ENCODE measurements at regions not wholly inside any gene's neighbourhood (a gene's known extent, or its start where the extent isn't known, plus 50 kb on each side); places are given as distances from the start of the nearest gene placed in this dataset.
A peak's percentile ranks its signal among the peaks of the same experiment; 100 is the strongest.

DNA sequence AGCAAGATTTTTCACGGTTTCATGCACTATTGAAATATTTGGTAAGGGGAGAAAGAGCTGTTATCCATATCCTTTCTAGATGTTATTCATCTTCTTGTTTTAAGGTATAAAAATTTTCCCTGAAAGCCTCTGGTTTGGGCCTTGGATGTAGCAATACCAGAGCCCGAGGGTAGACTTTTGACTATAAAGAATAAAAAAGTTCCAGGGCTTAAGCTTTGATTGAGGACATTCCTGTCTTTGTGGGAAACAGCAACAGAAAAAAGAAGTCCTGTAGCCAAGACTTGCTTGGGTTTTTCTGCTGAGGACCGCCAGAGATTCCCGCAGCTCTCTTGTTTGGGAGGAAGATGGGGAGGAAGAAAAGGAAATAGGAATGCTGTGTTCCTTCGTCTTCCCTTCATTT lies 440.0 kb upstream of the WWC1 start:
- H3K4me3 ChIP-seq (ENCODE audit: insufficient read depth, low read length): no peak overlapping the region
- no peaks in the 10 kb centered on the region for H3K79me2 ChIP-seq (ENCODE audit: insufficient read depth, low read length)
- no peak overlapping the region for H3K4me2 ChIP-seq (ENCODE audit: insufficient read depth, low read length)
- H3K4me1 ChIP-seq (ENCODE audit: insufficient read depth, low read length): peaks cover 13% of the 10 kb centered on the region
- no peaks in the 10 kb centered on the region for H3K36me3 ChIP-seq (ENCODE audit: insufficient read depth, low read length)
- H3K9me3 ChIP-seq (ENCODE audit: low read depth, low read length): no peaks in the 10 kb centered on the region
- TF ChIP-seq, protein P1, sequence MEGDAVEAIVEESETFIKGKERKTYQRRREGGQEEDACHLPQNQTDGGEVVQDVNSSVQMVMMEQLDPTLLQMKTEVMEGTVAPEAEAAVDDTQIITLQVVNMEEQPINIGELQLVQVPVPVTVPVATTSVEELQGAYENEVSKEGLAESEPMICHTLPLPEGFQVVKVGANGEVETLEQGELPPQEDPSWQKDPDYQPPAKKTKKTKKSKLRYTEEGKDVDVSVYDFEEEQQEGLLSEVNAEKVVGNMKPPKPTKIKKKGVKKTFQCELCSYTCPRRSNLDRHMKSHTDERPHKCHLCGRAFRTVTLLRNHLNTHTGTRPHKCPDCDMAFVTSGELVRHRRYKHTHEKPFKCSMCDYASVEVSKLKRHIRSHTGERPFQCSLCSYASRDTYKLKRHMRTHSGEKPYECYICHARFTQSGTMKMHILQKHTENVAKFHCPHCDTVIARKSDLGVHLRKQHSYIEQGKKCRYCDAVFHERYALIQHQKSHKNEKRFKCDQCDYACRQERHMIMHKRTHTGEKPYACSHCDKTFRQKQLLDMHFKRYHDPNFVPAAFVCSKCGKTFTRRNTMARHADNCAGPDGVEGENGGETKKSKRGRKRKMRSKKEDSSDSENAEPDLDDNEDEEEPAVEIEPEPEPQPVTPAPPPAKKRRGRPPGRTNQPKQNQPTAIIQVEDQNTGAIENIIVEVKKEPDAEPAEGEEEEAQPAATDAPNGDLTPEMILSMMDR (IDR thresholded peaks at IDR 0.05; ENCODE audit: extremely low read depth, low read depth, low read length): no peak
- no peak overlapping the region for H2AFZ ChIP-seq (ENCODE audit: low read length)
- H3K27me3 ChIP-seq (ENCODE audit: insufficient read depth, low read length): no peaks in the 10 kb centered on the region
- no peak overlapping the region for H3K27ac ChIP-seq (ENCODE audit: low read depth, low read length)
- no peaks in the 10 kb centered on the region for H4K20me1 ChIP-seq (ENCODE audit: insufficient read depth, low read length)
- no peak for DNase-seq (ENCODE audit: insufficient read length, low spot score, missing footprints)

DNA sequence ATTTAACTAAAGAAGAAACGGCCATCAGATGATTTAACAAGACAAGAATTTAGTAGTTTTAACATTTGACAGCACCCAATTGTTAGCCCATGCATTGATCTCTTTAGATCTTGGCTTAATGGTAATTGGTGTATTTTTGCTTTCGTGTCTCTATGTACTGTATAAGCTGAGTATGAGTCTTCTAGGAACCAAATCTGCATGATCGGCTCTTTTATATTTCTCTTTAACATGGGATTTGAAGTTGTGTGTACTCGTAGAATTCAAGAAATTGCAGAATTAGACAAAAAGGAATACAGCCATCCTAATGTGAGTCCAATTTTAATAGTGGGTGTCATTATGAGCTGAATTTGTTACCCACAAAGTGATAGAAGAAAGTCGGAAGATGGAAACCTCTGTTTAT lies 438.9 kb upstream of the WWC1 start:
- no peaks in the 10 kb centered on the region for H3K36me3 ChIP-seq (ENCODE audit: insufficient read depth, low read length)
- no peaks in the 10 kb centered on the region for H3K9me3 ChIP-seq (ENCODE audit: low read depth, low read length)
- no peaks in the 10 kb centered on the region for H3K79me2 ChIP-seq (ENCODE audit: insufficient read depth, low read length)
- no peaks in the 10 kb centered on the region for H3K27me3 ChIP-seq (ENCODE audit: insufficient read depth, low read length)
- no peak overlapping the region for H2AFZ ChIP-seq (ENCODE audit: low read length)
- H3K27ac ChIP-seq (ENCODE audit: low read depth, low read length): no peak overlapping the region
- no peak overlapping the region for H3K4me3 ChIP-seq (ENCODE audit: insufficient read depth, low read length)
- DNase-seq (ENCODE audit: insufficient read length, low spot score, missing footprints): no peak
- H4K20me1 ChIP-seq (ENCODE audit: insufficient read depth, low read length): no peaks in the 10 kb centered on the region
- peaks cover 13% of the 10 kb centered on the region for H3K4me1 ChIP-seq (ENCODE audit: insufficient read depth, low read length)
- H3K4me2 ChIP-seq (ENCODE audit: insufficient read depth, low read length): no peak overlapping the region
- TF ChIP-seq, protein P1 (IDR thresholded peaks at IDR 0.05; ENCODE audit: extremely low read depth, low read depth, low read length): no peak

DNA sequence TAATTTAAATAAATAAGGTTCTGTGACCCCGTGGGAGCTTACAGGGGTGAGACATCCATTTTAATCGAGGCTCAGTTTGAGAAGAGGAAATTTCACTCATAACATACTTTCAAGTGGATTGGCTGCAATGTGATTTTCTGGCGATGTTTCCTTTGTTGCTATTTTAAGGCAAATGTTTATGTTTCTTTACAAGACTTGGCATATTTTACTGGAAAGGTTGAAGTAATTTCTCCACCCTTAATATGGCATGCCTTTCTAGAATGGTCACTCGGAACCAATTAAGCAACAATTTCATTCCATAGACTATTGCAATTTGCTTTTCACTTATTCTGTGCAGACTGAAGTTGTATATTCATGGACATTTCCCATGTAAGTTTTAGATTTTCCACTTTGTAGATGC lies 438.0 kb upstream of the WWC1 start:
- TF ChIP-seq, protein P1 (IDR thresholded peaks at IDR 0.05; ENCODE audit: extremely low read depth, low read depth, low read length): no peak
- Histone ChIP-seq H3K27ac (ENCODE audit: low read depth, low read length) (no peak overlapping the region), H3K4me2 (ENCODE audit: insufficient read depth, low read length) (peak overlapping the region; percentile 34)

DNA sequence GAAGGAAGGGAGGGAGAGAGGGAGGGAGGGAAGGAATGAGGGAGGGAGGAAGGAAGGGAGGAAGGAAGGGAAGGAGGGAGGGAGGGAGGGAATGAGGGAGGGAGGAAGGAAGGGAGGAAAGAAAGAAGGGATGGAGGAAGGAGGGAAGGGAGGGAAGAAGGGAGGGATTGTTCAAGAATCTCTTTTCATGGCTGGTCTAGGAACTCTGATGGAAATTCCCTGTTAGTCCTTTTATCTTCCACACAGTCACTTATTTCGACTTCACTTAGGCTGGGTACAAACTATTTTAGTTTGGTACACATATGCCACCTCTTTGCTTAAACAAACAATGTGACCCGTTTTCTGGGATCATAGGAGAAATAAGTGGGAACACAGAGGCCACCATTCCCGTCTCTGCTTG lies 435.6 kb upstream of the WWC1 start:
- Histone ChIP-seq H2AFZ (ENCODE audit: low read length) (no peak overlapping the region), H3K27me3 (ENCODE audit: insufficient read depth, low read length) (no peaks in the 10 kb centered on the region), H3K79me2 (ENCODE audit: insufficient read depth, low read length) (no peaks in the 10 kb centered on the region), H4K20me1 (ENCODE audit: insufficient read depth, low read length) (no peaks in the 10 kb centered on the region), H3K4me1 (ENCODE audit: insufficient read depth, low read length) (peaks cover 9% of the 10 kb centered on the region), H3K4me2 (ENCODE audit: insufficient read depth, low read length) (no peak overlapping the region), H3K27ac (ENCODE audit: low read depth, low read length) (no peak overlapping the region), H3K36me3 (ENCODE audit: insufficient read depth, low read length) (no peaks in the 10 kb centered on the region), H3K4me3 (ENCODE audit: insufficient read depth, low read length) (no peak overlapping the region), H3K9me3 (ENCODE audit: low read depth, low read length) (no peaks in the 10 kb centered on the region)
- DNase-seq (ENCODE audit: insufficient read length, low spot score, missing footprints): no peak
- TF ChIP-seq, protein P1 (IDR thresholded peaks at IDR 0.05; ENCODE audit: extremely low read depth, low read depth, low read length): no peak

More for the DNA sequence above, 438.0 kb upstream of the WWC1 start:
- Histone ChIP-seq H3K27me3 (ENCODE audit: insufficient read depth, low read length) (no peaks in the 10 kb centered on the region), H3K36me3 (ENCODE audit: insufficient read depth, low read length) (no peaks in the 10 kb centered on the region), H3K79me2 (ENCODE audit: insufficient read depth, low read length) (no peaks in the 10 kb centered on the region), H3K4me1 (ENCODE audit: insufficient read depth, low read length) (peaks cover 13% of the 10 kb centered on the region), H3K9me3 (ENCODE audit: low read depth, low read length) (no peaks in the 10 kb centered on the region), H2AFZ (ENCODE audit: low read length) (no peak overlapping the region), H4K20me1 (ENCODE audit: insufficient read depth, low read length) (no peaks in the 10 kb centered on the region), H3K4me3 (ENCODE audit: insufficient read depth, low read length) (peak overlapping the region; percentile 10)
- no peak for DNase-seq (ENCODE audit: insufficient read length, low spot score, missing footprints)
